Ureter (tissue), 1 donor: ENCODE measurements at regions not wholly inside any gene's neighbourhood (a gene's known extent, or its start where the extent isn't known, plus 50 kb on each side); places are given as distances from the start of the nearest gene placed in this dataset.

ENCODE experiments used
- DNase-seq: peaks from one replicate; pipeline ENCODE4 v3.0.0-alpha.2; 2020; ENCODE audit warnings: low spot score
- donor health status: DM: yes; HTN: yes; CAD: no.

GRCh38 chr5:53219174-53219573 is 109.6 kb upstream of the MOCS2 start:
- no peak for DNase-seq

- DNase-seq = no peak
Observed at GRCh38 chr5:53219610-53220009, 110.1 kb upstream of the MOCS2 start.

GRCh38 chr5:53233645-53234405 is 124.3 kb upstream of the MOCS2 start:
- no peak for DNase-seq

GRCh38 chr5:53236683-53237082 is 127.1 kb upstream of the MOCS2 start:
- no peak for DNase-seq

DNA sequence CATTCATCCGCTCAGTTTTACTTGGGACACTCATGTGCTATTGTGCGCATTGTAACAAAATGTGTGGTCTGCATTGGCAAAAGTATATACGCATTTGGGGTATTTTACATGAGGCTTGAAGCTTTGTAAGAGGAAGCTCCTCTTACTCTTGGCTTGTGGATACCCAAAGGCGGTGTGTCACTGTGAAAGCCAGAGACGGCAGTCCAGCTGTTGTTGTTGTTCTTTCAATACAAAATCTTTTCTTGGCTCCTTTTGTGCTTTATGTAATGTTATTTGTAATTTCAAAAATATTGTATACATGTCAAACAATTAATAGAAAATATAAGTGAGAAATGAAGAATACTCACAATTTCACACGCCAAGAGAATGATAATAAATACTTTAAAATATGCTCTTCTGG is 128.3 kb upstream of the MOCS2 start:
- DNase-seq = no peak

DNA sequence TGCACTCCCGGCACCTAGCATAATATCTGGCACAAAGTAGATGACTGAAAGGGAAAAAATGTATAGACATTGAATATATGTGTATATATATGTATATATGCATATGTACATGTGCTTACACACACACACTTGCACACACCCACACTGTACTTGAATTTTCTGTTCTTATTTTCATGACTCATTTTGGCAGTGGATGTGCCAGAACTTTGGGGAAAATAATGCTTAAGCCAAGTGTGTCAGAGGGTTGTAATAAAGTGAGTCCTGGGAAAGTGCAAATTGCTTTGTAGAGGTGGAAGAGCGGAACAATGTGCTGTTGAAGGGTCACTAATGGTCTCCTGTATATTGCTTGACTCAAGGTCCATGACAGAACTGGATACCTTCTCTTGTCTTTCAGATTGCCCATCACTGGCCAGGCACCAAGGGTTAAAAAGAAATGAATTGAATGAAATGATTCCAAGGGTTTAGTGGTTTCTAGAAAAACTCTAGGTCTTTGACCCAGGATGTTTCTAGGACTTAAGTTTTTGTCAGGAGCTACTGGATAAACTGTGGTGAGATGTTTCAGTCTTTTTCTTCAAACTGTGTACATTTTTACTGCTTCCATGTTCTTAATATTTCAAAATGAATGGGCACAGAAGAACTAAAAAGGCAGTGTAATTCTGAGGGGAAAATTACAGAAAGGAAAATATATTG is 129.9 kb upstream of the MOCS2 start:
- no peak for DNase-seq

GRCh38 chr5:53240661-53241060 is 131.1 kb upstream of the MOCS2 start:
- no peak for DNase-seq

DNA sequence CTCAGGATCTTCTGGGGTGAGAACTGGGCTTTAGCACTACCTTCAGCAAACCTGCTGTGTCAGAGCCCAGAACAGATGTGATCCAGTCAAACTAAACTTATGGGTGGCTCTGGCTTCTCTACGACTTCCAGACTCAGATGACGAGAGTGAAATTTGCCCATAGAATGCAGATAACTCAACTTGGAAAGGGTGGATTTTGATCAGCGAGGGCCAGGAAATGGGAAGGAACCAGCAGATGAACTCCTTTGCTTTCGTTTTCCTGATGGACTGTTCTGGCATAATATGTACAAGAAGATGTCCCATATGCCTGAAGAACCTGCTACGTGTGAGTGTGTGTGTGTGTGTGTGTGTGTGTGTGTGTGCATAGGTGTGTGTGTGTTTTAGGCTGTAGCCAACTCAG is 132.0 kb upstream of the MOCS2 start:
- no peak for DNase-seq

- no peak for DNase-seq
Observed at GRCh38 chr5:53243403-53243802, 133.8 kb upstream of the MOCS2 start.

DNA sequence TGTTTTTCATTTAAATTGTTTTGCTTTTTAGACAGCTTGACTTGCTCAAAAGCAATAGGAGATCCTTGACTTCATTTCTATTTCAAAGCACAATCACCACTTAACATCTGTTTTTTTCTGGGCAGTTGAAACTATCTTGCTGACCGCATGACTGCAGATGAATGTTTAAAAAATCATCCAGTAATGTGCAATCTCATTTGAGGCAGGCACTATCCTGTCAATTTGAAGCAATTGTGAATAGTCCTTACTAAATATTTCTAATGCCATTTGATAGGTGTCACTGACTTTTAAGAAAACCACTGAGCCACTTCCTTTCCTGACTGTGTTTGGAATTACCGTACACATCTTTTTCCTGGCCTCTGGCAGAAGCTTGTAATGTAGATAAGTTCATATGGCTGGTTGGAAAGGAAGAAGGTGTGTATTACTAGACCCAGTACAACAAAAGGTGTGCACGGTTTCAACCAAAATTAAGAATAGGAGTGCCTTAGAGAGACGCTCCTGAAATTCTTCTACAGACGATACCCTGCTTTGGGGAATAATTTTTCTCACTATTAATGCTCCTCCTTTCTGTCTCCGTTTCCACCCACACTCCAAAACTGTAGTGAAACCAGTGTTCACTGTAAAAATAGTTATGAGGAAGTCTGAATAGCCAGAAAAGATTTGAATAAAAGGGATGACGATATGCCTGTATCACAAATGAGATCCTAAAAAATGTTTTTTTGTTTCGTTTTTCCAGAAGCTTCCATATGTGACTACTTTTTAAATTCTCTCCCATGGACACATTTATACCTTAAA is 136.7 kb upstream of the MOCS2 start:
- DNase-seq = no peak

DNA sequence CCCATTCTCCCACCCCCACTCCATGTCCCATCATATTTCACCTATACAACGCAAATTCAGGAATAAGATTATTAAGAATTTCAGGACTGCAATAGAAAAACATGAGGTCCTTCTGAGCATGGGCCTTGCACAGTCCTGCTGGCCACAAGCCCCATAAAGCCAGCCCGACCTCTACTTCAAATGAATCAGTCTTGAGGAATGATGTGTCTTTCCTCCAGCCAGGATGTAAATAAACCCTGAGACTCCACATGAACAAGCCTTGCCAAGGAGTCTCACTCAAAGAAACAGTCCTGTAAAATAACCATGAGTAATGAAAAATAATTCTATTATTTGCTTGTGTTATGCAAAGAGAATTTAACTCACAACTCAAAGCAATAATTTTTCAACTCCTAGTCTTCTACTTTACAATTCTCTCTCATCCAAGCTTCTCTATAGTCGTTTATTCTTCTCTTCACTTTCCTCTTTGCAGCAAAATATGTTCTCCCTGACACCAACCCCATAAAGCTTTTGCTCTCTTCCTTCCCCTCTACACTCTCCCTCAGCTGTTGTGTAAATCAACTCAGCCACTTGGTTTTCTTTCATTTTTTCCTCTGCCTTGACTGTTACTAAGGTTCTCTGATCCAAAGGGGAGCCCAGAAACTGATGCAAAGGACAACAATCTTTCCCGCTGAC is 140.1 kb upstream of the MOCS2 start:
- DNase-seq = no peak

DNA sequence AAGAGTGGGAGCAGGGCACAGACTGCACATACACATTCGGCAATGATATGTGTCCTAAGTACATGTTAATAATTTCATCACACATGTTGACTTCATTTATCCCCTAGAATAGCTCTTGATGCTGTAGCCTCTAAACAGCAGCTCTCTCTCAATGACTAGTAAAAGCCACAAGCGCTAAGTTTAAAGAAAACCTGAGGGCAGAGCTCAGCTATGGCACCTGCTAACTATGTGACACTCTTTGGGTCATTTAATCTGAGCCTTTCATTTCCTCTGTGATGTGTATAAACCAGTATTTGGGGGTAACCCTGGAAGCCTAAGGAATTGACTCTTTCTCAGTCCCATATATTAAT is 140.6 kb upstream of the MOCS2 start:
- DNase-seq = no peak

DNA sequence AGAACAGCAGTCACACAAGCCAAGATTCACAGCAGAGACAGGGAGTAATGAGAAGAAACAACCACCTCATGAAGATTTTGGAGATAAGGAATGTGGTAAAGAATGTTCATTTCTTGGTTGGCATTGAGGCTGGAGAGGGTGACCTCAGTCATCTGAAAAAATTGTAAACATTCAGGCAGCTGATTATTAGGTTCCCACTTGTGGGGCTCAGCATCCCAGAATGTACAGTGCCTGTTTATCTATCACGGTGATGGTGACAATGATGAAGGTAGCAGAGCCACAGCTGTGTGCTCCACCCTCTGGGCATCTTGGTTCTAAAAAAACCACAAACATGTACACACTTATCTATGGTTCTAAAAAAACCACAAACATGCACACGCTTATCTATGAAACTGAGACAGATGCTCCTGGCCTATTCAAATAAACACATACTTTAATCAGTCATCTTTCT is 143.9 kb upstream of the MOCS2 start:
- no peak for DNase-seq

- DNase-seq = no peak
Observed at GRCh38 chr5:53256746-53257145, 147.2 kb upstream of the MOCS2 start.

GRCh38 chr5:53257806-53258373 is 148.3 kb upstream of the MOCS2 start:
- DNase-seq = no peak

DNA sequence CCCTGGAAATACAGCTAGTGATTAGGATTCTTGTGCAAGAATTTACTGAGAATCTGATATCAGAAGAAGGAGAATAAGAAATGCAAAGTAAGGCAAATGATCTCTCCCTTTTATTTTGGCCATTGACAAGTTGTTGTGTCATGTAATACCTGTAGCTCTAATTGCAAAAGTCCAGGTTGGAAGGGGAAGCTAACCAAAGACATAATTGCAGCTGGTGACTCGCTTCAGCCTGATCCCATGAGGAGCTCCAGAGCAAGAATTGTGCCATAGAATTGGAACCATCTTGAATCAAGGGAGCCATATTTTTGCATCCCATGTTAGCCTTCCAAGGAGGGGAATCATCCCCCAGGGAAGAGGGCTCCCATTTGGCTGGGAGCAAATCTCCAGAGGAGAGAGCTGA is 149.6 kb upstream of the MOCS2 start:
- no peak for DNase-seq

DNA sequence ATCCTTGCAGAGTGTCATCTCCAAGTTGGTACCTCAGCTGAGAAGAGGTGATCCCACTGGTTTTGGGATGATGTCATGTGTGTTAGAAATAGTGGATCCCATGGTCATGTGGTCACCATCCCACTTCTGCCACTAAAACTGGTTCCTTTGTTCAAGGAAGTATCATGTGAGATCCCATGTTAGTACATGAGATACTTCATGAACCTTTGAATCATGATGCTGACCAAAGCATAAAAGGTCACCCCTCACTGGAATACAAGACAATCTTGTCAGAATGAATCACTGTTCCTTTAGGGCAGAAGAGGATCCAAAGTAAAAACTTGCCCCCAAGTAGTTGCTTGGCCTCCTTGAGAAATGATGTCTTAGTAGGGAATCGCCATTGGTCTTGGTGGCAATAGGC is 150.9 kb upstream of the MOCS2 start:
- no peak for DNase-seq

DNA sequence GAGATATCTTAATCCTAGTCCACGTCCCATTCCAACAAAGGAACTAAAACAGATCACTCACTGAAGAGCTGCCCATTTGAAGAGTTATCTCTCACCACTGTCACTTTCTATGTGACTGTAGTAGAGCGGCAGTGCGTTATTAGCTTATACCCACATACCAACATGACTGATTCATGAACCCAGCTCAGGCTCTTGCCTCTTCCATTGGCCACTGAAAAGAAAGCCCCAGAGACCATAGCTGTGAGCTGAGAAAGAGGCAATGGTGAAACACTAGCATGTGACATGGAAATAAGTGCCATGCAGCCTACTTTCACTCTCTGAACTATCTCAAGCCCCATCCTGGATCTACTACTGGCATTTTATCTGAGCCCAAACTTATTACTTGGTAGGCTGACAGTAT is 151.7 kb upstream of the MOCS2 start:
- no peak for DNase-seq

DNA sequence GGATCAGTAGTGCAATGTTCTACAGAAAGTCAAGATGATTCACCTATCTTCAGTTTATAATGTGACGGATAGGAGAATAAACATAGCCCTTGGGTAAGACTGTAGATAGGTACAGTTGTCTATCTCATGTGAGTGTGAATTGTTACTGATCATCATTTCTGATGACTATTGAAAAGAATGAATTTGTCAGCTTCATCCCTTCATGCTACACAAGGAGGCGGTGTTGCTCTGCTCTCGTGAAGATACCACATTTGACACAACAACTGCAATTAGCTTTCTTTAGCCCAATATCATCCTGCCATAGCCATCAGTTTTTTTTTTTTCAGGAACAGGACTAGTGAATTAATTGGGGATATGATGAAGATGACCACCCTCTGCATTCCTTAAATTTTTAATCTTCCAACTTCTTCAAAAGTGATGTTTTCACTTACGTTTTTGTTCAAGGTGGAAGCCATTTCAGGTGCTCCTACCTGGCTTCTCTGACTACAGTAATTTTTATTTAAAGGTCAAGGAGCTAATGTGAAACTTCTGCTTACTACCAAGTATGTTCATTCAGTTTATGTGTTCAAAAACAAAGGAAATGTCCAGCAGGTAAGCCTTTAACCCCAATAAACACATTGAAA is 152.9 kb upstream of the MOCS2 start:
- DNase-seq = no peak

- no peak for DNase-seq
Observed at GRCh38 chr5:53263151-53263550, 153.6 kb upstream of the MOCS2 start.

- no peak for DNase-seq
Observed at GRCh38 chr5:53265043-53265442, 155.5 kb upstream of the MOCS2 start.
